SK-N-MC (cell line): ENCODE measurements at regions not wholly inside any gene's neighbourhood (a gene's known extent, or its start where the extent isn't known, plus 50 kb on each side); places are given as distances from the start of the nearest gene placed in this dataset.

ENCODE experiments used
- EZH2 ChIP-seq: fragments of 200-600 bp; sonication (generic); IDR thresholded peaks from one replicate; pipeline ENCODE4 v1.6.1; 2017; ENCODE audit warnings: antibody characterized with exemption
- FOXP2 ChIP-seq: optimal IDR thresholded peaks from 2 replicates; pipeline ENCODE3; 2011; ENCODE audit warnings: mild to moderate bottlenecking, moderate library complexity; ENCODE audit not compliant: insufficient read depth; ENCODE audit errors: extremely low read length, control extremely low read depth
- POLR2AphosphoS5 ChIP-seq: IDR thresholded peaks from 2 replicates; pipeline ENCODE4 v1.6.1; 2012; ENCODE audit warnings: mild to moderate bottlenecking, low read depth, low read length, borderline replicate concordance

GRCh38 chr3:87856126-87856525, 202.7 kb downstream of the CGGBP1 start:
- TF ChIP-seq POLR2AphosphoS5: no peak
- no peak for TF ChIP-seq EZH2
- no peak for TF ChIP-seq FOXP2
